ENCODE measurements at regions not wholly inside any gene's neighbourhood (a gene's known extent, or its start where the extent isn't known, plus 50 kb on each side); places are given as distances from the start of the nearest gene placed in this dataset.
A peak's percentile ranks its signal among the peaks of the same experiment; 100 is the strongest.

- Histone ChIP-seq H3K27me3 (no peaks in the 10 kb centered on the region), H3K27ac (no peak overlapping the region), H3K36me3 (no peaks in the 10 kb centered on the region), H3K4me3 (no peak overlapping the region), H3K9me3 (no peaks in the 10 kb centered on the region), H3K4me1 (no peaks in the 10 kb centered on the region)
- DNase-seq, result no peak
- TF ChIP-seq, protein P1, sequence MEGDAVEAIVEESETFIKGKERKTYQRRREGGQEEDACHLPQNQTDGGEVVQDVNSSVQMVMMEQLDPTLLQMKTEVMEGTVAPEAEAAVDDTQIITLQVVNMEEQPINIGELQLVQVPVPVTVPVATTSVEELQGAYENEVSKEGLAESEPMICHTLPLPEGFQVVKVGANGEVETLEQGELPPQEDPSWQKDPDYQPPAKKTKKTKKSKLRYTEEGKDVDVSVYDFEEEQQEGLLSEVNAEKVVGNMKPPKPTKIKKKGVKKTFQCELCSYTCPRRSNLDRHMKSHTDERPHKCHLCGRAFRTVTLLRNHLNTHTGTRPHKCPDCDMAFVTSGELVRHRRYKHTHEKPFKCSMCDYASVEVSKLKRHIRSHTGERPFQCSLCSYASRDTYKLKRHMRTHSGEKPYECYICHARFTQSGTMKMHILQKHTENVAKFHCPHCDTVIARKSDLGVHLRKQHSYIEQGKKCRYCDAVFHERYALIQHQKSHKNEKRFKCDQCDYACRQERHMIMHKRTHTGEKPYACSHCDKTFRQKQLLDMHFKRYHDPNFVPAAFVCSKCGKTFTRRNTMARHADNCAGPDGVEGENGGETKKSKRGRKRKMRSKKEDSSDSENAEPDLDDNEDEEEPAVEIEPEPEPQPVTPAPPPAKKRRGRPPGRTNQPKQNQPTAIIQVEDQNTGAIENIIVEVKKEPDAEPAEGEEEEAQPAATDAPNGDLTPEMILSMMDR (IDR thresholded peaks at IDR 0.05), result no peak
- TF ChIP-seq POLR2A (IDR thresholded peaks at IDR 0.05), result no peak
These were observed 288.6 kb downstream of the NDUFA10 start for GRCh38 chr2:239736358-239737143.

DNA sequence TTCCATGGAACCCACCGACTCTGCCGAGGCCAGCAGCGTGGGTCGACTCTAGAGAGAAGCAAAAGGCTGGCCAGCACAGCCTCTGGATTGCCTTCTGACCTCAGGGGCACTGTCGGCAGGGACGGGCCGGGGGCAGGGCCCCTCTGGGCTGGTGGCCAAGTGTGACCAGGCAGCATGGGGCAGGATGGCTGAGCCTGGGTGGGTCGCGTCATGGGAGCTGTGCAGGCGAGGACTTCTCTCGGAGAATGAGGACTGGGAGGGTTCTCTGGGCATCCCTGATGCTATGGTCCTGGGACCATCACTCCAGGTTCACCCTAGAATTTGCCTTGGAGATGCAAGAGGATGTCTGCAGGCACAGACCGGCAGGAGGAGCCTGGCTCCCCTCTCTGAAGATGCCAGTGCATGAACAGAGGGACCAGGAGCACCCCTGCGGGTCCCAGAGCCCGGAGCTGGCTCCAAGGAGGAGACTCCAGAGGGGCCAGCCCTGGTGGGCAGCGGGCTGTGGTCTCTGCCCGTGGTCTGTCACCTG is 289.2 kb downstream of the NDUFA10 start:
- Histone ChIP-seq H3K4me1 (no peaks in the 10 kb centered on the region), H3K27ac (no peak overlapping the region), H3K9me3 (no peaks in the 10 kb centered on the region), H3K4me3 (no peak overlapping the region), H3K36me3 (no peaks in the 10 kb centered on the region), H3K27me3 (no peaks in the 10 kb centered on the region)
- TF ChIP-seq, protein P1 (IDR thresholded peaks at IDR 0.05), result no peak
- no peak for TF ChIP-seq POLR2A (IDR thresholded peaks at IDR 0.05)
- no peak for DNase-seq

GRCh38 chr2:239735131-239735828 is 289.9 kb downstream of the NDUFA10 start:
- no peaks in the 10 kb centered on the region for H3K36me3 ChIP-seq
- no peaks in the 10 kb centered on the region for H3K9me3 ChIP-seq
- H3K4me1 ChIP-seq, result no peaks in the 10 kb centered on the region
- no peak overlapping the region for H3K4me3 ChIP-seq
- no peak for DNase-seq
- no peak for TF ChIP-seq POLR2A (IDR thresholded peaks at IDR 0.05)
- TF ChIP-seq, protein P1 (IDR thresholded peaks at IDR 0.05), result no peak
- H3K27ac ChIP-seq, result no peak overlapping the region
- no peaks in the 10 kb centered on the region for H3K27me3 ChIP-seq

GRCh38 chr2:239734436-239735005 is 290.6 kb downstream of the NDUFA10 start:
- no peaks in the 10 kb centered on the region for H3K27me3 ChIP-seq
- TF ChIP-seq POLR2A (IDR thresholded peaks at IDR 0.05), result no peak
- TF ChIP-seq, protein P1 (IDR thresholded peaks at IDR 0.05), result no peak
- H3K9me3 ChIP-seq, result no peaks in the 10 kb centered on the region
- H3K4me3 ChIP-seq, result no peak overlapping the region
- H3K27ac ChIP-seq, result no peak overlapping the region
- no peaks in the 10 kb centered on the region for H3K36me3 ChIP-seq
- no peak for DNase-seq
- H3K4me1 ChIP-seq, result no peaks in the 10 kb centered on the region

- TF ChIP-seq, protein P1 (IDR thresholded peaks at IDR 0.05), result no peak
- TF ChIP-seq POLR2A (IDR thresholded peaks at IDR 0.05), result no peak
- H3K4me1 ChIP-seq, result no peaks in the 10 kb centered on the region
- no peaks in the 10 kb centered on the region for H3K36me3 ChIP-seq
- peak in 1 of 3 donors; percentile 15 for DNase-seq
- no peak overlapping the region for H3K27ac ChIP-seq
- H3K9me3 ChIP-seq, result no peaks in the 10 kb centered on the region
- H3K27me3 ChIP-seq, result no peaks in the 10 kb centered on the region
- H3K4me3 ChIP-seq, result no peak overlapping the region
These were observed 292.5 kb downstream of the NDUFA10 start for GRCh38 chr2:239732666-239733010.
